Activated T-cell treated with anti-CD3 and anti-CD28 coated beads, Interleukin-2, amount 50 U/mL, for 48 hours (primary cell): ENCODE measurements at regions not wholly inside any gene's neighbourhood (a gene's known extent, or its start where the extent isn't known, plus 50 kb on each side); places are given as distances from the start of the nearest gene placed in this dataset.
"Not testable (repeated sequence)": the region's sequence is repeated elsewhere in the genome, so short reads cannot be mapped to it uniquely, and the experiment has no call there.

ENCODE experiments used
- DNase-seq, 2 experiments: peaks; one replicate each; pipeline ENCODE4 v3.0.0-alpha.2; 2020

DNA sequence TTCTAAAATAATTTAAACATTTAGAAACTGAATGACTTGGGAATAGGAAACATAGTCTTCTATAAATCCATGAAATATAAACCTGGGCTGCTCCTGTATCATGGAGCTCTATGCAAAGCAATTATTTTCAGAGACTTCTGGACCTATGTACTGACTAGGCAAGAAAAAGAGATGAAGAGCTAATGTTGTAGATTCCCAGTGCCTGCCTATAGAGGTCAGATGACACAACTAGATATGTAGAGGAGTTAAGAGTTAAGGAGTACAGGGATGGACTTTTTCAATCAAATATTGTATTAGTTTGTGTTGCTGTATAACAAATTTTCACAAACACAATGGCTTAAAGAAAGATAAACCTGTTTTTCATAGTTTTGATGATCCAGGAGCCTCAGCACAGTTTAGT lies 1434.5 kb downstream of the KCNT2 start:
- DNase-seq, result no peak

DNA sequence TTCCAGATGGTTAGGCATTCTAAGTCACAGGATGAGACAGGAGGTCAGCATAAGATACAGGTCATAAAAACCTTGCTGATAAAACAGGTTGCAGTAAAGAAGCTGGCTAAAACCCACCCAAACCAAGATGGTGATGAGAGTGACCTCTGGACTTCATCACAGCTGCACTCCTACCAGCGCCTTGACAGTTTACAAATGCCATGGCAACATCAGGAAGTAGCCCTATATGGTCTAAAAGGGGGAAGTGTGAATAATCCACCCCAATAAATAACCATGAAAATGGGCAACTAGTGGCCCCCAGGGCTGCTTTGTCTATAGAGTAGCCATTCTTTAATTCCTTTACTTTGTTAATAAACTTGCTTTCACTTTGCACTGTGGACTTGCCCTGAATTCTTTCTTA lies 1448.4 kb downstream of the KCNT2 start:
- DNase-seq, result not testable (repeated sequence)

DNA sequence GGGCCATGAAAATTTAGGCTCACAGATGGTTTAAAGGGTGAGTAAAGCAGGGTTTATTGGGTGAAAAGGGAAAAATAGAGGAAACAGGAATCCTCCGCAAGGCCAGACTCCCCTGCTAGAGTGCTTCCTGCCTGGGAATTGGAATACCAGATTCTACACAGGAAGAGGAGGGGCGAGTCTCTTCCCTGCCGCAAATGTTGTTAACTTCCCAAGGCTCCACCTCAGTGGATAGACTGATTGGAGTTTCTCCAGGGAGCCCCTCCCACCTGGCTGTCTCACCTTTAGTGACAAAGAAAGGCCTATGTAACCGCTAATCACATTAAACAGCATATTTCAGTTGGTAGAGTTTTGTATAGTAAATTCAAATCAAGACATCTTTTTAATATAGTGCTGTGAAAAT lies 1450.1 kb downstream of the KCNT2 start:
- DNase-seq, result no peak

DNA sequence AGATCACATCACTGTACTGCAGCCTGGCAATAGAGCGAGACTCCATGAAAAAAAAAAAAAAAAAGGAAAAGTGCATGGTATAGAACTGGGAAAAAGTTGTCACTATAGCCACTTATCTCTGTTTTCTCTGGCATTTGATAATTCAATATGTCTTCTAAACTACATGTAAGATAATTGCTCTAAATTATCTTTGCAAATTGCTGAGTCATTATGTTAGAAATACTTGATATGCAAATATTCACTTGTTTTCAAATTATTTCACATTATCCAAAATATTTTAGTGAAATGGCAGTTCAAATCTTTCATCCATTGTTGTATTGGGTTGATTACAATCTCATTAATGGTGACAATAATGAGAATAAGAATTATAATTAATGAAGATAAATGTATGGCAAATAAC lies 1455.1 kb downstream of the KCNT2 start:
- no peak for DNase-seq

DNA sequence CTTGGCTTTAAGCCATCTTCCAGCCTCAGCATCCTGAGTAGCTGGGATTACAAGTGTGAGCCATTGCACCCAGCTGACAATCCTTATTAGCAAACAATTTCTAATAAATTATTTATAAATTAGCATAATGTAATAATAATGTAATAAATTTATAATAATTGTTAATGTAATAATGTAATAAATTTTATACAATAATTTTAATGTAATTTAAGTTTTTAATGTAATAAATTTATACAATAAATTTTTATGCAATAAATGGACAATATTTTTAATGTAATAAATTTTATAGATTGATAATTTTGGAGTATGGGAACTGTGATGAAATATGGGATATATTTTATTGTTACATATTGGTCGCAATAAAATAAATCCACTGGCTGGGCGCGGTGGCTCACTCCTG lies 1457.5 kb downstream of the KCNT2 start:
- DNase-seq, result no peak

DNA sequence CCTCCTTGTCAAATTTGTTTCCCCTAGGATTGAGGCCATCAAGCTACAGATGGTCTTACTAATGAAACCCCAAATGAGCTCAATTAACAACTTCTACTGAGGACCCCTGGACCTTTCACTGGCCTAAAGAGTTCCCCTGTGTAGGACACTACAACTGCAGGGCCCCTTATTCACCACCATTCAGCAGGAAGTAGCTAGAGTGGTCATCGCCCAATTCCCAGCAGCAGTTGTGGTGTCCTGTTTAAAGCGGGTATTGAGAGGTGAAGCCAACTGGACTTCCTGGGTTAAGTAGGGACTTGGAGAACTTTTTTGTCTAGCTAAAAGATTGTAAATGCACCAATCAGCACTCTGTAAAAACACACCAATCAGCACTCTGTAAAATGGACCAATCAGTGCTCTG lies 1466.9 kb downstream of the KCNT2 start:
- DNase-seq, result no peak

DNA sequence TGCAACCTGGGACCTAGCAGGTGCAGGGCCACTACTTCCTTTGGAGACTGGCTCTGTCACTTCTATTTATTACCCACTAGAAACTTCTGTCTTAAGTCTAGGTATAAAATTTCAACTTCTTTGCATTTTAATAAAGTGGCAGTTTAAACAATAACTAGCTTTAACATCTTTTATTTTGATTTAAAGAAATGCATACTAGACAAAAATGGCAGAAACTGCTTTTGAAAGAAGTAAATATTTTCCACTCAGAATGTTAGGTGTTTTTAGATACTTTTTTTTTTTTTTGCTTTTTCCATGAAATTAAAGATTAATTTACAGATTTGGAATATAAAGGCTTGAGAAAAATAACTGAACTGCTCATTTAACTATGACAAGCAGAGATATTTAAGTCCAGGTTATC lies 1477.6 kb downstream of the KCNT2 start:
- no peak for DNase-seq

DNA sequence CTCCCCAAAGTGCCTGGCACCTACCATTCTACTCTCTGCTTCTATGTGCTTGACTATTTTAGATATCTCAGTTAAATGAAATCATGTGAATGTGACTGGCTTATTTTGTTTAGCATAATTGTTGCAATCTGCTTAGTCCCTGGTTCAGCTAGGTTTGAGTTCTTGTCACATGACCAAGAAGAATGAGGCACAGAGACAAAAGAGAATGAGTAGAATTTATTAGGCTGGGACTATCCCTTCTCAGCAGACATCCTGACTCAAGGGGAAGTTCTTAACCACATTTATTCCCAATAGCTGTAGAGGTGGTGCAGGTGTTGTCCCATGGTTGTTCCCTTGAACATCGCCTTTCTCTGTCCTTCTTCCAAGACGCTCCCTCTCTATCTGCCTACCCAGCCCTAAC lies 1485.7 kb downstream of the KCNT2 start:
- no peak for DNase-seq

DNA sequence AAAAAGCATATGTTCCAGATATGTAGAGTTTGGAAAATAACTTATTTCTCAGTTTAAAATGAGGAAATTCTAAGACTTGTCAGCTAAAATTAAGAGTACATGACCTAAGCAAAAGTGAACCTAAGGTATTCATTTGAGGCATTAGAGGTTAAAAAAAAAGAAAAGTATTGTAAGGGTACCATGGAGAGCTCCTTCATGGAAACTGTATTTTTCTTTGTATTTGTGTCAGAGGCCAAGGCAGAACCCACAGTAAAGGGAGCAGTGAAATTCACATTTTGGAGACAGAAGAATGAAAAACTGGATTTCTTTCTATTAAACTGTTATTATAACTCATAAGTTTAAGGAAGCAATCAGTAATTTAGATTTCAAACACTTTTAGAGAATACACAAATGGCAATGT lies 1494.8 kb downstream of the KCNT2 start:
- DNase-seq, result no peak

DNA sequence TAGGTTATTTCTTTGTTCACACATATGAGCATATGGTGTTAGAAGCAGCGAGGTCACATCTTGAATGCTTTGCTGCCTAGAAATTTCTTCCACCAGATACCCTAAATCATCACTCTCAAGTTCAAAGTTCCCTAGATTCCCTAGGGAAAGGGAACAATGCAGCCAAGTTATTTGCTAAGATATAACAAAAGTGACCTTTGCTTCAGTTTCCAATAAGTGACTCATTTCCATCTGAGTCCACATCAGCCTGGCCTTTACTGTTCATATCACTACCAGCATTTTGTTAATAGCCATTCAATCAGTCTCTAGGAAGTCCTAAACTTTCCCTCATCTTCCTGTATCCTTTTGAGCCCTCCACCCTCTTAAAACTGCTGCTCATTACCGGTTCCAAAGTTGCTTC lies 1502.5 kb downstream of the KCNT2 start:
- DNase-seq, result no peak

DNA sequence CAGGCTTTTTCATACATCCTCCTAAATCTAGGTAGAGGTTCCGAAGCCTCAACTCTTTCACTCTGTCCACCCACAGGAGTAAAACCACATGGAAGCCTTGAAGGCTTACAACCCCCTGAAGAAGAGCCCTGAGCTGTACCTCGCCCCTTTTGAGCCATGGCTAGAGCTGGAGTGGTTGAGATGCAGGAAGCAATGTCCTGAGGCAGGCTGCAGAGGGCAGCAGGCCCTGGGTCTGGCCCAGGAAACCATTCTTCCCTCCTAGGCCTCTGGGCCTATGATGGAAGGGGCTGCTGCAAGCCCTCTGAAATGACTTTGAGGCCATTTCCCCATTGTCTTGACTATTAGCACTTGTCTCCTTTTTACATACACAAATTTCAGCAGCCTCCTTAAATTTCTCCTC lies 1503.0 kb downstream of the KCNT2 start:
- no peak for DNase-seq

DNA sequence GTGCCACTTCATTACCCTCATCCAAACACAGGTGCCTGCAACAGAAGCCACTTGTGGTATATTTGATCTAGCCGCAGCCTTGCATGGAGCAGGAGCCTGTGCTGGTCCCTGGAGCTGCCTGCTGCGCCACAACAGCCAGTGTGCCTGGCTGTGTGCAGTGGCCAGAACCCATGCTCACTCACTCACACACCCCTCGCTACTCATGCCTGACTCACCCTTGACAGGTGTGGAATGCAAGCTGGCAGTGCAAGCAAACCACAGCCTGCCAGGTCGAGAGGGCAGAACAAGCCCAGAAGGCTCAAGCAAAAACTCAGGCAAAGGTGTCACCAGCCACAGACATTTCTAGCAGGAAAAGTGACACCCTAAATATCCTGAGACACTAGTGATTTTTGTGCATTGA lies 1510.9 kb downstream of the KCNT2 start:
- no peak for DNase-seq

DNA sequence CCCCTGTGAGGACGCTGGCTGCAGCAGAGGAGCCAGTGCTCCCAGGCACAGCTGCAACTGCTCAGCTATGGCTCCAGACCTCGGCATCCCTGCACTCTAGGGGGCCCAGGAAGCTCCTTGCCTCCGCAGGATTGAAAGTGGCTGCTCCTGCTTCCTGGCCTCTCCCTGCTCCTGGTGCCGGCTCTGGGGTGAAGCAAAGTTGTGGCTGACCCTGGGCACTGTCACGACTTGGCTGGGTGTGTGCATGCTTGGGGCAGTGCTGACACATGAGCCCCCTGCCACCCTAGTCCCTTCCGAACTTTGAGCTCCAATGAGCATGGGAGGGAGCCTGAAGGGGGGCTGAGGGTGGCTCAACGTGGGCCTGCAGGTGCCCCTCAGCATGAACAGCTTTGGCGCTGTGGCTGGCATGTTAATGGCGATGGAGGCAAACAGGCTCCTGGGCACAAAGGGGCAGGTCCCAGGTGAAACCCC lies 1512.2 kb downstream of the KCNT2 start:
- DNase-seq, result no peak

DNA sequence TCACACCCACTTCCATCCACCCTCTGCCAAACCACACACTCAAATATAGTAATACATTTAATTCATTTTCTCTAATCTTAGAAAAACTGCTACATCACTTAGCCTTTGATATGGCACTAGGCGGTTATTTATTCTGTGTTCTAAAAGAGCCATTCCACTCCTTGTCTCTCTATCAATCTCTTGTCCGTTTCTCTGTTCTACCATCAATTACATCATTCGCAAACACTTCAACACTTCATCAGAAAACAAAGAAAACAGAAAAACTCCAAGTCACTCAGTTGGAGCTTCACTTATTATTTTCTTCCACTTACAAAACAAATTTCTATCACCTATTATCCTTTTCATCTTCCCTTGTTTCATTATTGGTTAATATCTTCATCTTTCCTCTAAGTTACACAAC lies 1523.0 kb downstream of the KCNT2 start:
- DNase-seq, result no peak

DNA sequence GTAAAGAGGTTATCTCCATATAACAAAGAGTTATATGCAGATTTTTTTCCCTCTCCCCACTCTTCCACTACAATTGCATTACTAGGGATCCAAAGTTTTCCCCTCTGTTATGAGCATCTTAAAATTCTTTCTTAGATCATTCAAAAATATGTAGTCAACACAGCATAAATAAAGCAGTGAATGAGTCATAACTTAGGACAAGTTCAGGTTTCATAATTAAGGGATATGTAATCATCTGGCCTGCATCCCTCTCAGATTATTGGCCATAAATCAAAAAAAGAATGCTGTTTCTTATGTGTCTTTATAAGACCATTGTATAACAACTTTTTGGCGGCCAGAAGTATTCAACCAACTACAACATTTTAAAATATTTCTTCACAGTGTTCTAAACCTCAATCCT lies 1526.1 kb downstream of the KCNT2 start:
- no peak for DNase-seq

DNA sequence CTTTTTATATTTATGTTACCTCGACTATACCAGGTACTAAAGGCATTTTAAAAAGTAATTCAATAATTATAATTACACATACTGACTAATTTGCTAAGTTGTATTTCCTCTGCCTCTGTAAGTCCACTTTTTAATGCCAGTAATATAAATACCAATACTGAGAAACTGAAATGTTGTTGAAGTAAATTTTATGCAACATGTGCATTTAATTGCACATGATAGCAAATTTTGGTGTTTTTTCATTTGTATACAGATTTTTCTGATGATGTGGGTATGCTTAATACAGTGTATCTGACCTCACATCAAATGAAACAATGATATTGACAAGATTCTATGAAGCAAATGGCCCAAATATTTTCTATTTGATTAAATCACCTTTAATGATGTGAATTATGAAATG lies 1531.6 kb downstream of the KCNT2 start:
- DNase-seq, result no peak

DNA sequence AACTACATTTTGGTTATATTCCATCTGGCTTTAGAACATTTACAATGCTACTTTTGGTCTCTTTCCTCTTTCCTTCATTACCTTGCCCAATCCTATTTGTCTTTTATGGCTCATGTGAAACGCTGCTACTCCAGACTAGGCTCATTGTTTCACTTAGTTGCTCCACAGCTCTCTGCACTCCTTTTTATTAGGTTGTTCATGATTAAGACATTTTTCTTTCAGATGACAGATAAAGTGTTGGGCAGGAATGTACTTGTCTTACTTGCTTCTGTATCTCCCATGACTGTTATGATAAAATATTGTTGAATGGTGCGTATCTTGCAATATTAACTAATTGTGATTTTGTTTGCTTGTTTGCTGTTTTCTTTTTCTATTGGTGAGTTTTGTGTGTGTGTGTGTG lies 1532.3 kb downstream of the KCNT2 start:
- DNase-seq, result no peak

DNA sequence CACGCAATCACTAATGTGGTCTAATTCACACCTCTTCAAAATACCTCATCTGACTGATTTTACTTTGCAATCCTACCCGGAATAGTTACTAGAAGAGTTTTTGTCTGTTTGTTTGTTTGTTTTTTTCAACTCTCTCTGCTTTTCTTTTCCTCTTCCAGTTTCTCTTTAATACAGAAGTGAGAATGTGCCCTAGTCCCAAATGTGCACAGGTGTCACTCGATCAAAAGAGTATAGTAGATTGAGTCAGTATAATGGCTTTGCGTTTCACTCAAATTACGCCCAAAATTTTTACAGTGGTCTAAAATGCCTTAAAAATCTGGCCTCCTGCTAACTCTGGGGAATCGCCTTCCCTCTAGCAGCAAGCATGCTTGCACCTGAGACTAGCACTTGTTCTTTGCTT lies 1536.8 kb downstream of the KCNT2 start:
- DNase-seq, result no peak

DNA sequence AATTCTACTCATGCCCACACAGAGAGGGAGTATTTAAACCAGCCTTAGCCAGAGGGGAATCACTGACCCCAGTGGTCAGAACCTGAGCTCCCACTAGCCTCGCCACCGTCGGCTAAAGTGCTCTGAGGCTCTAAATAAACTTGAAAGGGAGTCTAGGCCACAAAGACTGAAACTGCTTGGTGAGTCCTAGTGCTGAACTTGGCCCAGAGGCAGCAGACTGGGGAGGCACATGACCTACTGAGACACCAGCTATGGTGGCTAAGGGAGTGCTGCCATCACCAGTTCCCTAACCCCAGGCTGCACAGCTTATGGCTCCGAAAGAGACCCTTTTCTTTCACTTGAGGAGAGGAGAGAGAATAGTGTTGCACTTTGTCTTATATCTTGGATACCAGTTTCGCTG lies 1542.8 kb downstream of the KCNT2 start:
- no peak for DNase-seq

DNA sequence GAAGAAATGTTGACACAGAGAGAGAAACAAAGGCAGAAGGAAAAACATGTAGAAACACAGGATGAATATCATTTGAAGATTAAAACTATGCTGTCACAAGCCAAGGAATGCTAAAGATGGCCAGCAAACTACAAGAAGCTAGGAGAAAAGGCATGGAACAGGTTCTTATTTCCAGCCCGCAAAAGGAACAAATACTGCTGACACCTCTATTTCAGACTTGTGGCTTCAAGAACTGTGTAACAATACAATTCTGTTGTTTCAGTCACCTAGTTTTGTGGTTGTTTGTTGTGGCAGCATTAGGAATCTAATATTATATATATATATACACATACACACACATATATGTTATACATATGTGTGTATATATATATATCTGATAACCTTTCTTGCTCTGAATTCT lies 1543.9 kb downstream of the KCNT2 start:
- DNase-seq, result no peak

DNA sequence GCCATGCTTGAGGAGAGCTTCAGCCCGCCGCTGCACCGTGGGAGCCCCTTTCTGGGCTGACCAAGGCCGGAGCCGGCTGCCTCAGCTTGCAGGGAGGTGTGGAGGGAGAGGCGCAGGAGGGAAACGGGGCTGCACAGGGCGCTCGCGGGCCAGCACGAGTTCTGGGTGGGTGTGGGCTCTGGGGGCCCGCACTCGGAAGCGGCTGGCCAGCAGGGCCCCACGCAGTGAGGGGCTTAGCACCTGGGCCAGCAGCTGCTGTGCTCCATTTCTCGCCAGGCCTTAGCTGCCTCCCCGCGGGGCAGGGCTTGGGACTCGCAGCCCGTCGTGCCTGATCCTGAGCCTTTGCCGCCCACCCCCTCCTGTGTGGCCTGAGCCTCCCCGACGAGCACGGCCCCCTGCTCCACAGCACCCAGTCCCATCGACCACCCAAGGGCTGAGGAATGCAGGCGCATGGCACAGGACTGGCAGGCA lies 1554.0 kb downstream of the KCNT2 start:
- no peak for DNase-seq

DNA sequence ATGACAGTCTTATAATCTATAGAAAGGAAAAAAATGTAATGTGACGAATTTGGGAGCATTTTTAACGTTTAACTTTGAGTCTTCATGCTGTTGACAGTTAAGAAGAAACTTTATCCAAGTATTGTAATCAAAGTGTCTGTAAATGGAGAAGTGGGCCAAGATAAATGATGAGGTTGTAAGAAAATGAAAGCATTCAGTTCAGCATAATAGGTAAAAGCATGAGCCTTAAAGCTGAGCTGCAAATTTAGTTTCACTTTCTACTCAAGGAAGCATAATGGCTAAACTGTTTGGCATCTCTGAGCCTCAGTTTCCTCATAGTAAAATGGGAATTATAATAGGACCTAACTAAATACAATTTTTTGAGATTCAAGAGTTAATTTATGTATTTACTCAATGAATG lies 1554.8 kb downstream of the KCNT2 start:
- no peak for DNase-seq

DNA sequence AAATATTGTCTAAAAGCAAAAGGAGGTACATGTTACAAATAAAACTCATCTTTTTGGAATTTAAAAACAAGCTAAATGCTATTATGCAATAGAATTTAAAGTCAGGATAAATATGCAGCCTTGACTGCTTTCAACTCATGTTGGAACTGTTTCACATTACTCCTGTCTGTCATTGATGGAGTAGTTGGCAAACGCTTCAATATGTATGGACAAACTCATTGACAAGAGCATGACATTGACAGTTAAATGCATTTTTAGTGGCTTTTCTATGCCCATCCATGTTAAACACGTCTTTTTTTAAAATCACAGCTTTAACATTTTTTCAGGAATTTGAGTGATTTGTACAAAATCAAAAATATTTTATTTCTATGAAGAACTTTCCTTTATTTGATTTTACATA lies 1560.5 kb downstream of the KCNT2 start:
- DNase-seq, result no peak

DNA sequence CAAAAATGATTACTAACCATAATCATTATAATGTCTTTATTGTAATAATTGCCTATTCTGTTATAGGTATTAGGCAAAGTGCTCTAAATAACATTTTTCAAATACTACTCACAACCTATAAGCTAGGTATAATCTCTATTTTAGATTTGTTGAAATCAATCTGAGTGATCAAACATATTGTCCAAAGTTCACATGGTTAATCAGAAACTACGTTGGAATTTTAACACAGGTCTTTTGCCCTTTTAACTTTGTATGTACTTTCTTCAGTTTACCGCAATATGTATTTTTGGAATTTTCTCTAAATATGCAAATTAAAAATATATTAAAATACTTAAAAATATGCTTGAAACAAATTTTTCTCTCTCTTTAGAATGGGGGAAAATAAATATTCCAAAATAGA lies 1563.2 kb downstream of the KCNT2 start:
- DNase-seq, result no peak

DNA sequence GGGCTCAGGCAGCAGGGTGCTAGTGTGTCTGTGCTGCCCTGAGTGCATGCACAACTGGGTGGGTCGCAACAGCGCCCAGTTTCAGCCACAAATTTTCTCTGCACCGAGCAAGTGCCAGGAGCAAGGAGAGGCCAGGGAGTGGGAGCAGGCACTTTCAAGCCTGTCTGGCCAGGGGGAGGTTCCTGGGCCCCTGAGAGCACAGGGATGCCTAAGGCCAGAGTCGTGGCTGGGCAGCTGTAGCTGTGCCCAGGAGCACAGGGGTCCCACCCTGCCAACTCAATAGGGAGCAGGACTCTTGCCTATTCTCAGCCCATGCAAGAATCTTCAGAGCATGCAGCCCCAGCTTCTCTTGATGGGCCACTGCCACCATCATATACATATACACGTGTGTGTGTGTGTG lies 1577.4 kb downstream of the KCNT2 start:
- DNase-seq, result no peak

DNA sequence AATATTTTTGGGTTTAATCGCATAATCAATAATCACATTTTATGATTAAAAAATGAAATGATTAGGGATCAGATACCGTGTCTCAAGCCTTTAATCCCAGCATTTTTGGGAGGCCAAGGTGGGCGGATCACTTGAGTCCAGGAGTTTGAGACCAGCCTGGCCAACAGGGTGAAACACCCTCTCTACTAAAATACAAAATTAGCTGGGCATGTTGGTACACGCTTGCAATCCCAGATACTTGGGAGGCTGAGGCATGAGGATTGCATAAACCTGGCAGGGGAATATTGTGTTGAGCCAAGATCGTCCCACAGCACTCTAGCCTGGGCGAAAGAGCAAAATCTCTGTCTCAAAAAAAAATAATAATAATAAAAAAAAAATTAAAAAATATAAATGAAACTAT lies 1581.4 kb downstream of the KCNT2 start:
- no peak for DNase-seq
